Hepatocyte (in vitro differentiated cells): ENCODE measurements at regions not wholly inside any gene's neighbourhood (a gene's known extent, or its start where the extent isn't known, plus 50 kb on each side); places are given as distances from the start of the nearest gene placed in this dataset.
"Not testable (repeated sequence)": the region's sequence is repeated elsewhere in the genome, so short reads cannot be mapped to it uniquely, and the experiment has no call there.

Experiments
- DNase-seq: peaks from one replicate; pipeline ENCODE4 v3.0.0-alpha.2; 2016; ENCODE audit warnings: low spot score
- H2AFZ ChIP-seq: fragments of 200-600 bp; sonication (generic); 2 replicates; pipeline ENCODE4 v1.6.0; 2016; ENCODE audit warnings: antibody characterized with exemption, mild to moderate bottlenecking
- H3K27ac ChIP-seq: fragments of 200-600 bp; sonication (generic); 2 replicates; pipeline ENCODE4 v1.5.1; 2016; ENCODE audit warnings: mild to moderate bottlenecking
- H3K27me3 ChIP-seq: fragments of 200-600 bp; sonication (generic); 2 replicates; pipeline ENCODE4 v1.6.1; 2016
- H3K36me3 ChIP-seq: fragments of 200-600 bp; sonication (generic); replicated peaks from 2 replicates; pipeline ENCODE4 v1.5.1; 2016; ENCODE audit warnings: low read depth; ENCODE audit not compliant: insufficient read depth
- H3K4me1 ChIP-seq: fragments of 200-600 bp; sonication (generic); 2 replicates; pipeline ENCODE4 v1.5.1; 2016; ENCODE audit warnings: mild to moderate bottlenecking, moderate library complexity; ENCODE audit not compliant: insufficient read depth
- H3K4me2 ChIP-seq: fragments of 200-600 bp; sonication (generic); 2 replicates; pipeline ENCODE4 v1.6.0; 2016
- H3K4me3 ChIP-seq: fragments of 200-600 bp; sonication (generic); 2 replicates; pipeline ENCODE4 v1.5.1; 2016; ENCODE audit warnings: mild to moderate bottlenecking
- H3K79me2 ChIP-seq: fragments of 200-600 bp; sonication (generic); 2 replicates; pipeline ENCODE4 v1.6.0; 2017; ENCODE audit warnings: mild to moderate bottlenecking
- H3K9me2 ChIP-seq: fragments of 200-600 bp; sonication (generic); replicated peaks from 2 replicates; pipeline ENCODE4 v1.6.0; 2017; ENCODE audit warnings: mild to moderate bottlenecking; ENCODE audit not compliant: insufficient read depth
- H3K9me3 ChIP-seq: fragments of 200-600 bp; sonication (generic); 2 replicates; pipeline ENCODE4 v1.5.1; 2016; ENCODE audit warnings: low read depth, mild to moderate bottlenecking
- H4K20me1 ChIP-seq: fragments of 200-600 bp; sonication (generic); 2 replicates; pipeline ENCODE4 v1.6.0; 2016; ENCODE audit warnings: mild to moderate bottlenecking; ENCODE audit not compliant: insufficient read depth, poor library complexity, severe bottlenecking
- EZH2 ChIP-seq: fragments of 200-600 bp; sonication (generic); IDR thresholded peaks from 2 replicates; pipeline ENCODE4 v1.6.1; 2016; ENCODE audit warnings: antibody characterized with exemption, mild to moderate bottlenecking, borderline replicate concordance
- EZH2phosphoT487 ChIP-seq: fragments of 200-600 bp; sonication (generic); IDR thresholded peaks from one replicate; pipeline ENCODE4 v1.6.1; 2018; ENCODE audit warnings: antibody characterized with exemption, mild to moderate bottlenecking, low read depth, moderate library complexity; ENCODE audit not compliant: unreplicated experiment, severe bottlenecking
- WGBS: methylation state at CpG from one replicate; pipeline ENCODE4 v1.1.6; 2016; ENCODE audit warnings: low lambda C conversion rate; ENCODE audit errors: missing lambda C conversion rate; 5-methylcytosine and 5-hydroxymethylcytosine counted together
- TF ChIP-seq, protein P1 (sequence below): fragments of 200-600 bp; sonication (generic); IDR thresholded peaks from 2 replicates; pipeline ENCODE4 v1.5.1; 2016; ENCODE audit warnings: antibody characterized with exemption, mild to moderate bottlenecking; ENCODE audit not compliant: poor library complexity

DNA sequence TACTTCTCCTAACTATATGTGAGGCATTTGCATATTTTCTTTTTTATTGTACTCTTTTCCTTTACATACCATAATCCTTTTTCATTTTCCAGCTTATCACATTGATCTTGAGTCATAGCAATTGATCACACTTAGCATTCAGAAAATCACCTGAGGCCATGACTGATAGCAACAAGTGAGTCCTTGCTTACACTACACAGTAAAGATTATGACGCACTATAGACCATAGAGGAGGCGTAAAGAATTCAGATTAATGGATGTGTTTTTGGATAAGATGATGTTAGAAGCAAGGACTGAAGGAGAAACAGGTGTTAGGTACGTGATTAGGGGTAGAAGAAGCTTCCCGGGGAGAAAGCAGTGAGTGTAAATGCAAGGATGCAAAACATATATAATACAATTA, 637.7 kb downstream of the ETNK1 start:
- Histone ChIP-seq H3K27me3 (no peaks in the 10 kb centered on the region), H4K20me1 (no peaks in the 10 kb centered on the region), H3K27ac (no peak overlapping the region), H3K9me3 (no peaks in the 10 kb centered on the region), H3K4me3 (no peak overlapping the region), H3K4me2 (no peak overlapping the region), H2AFZ (no peak overlapping the region), H3K4me1 (no peaks in the 10 kb centered on the region), H3K36me3 (no peaks in the 10 kb centered on the region), H3K9me2 (no peaks in the 10 kb centered on the region), H3K79me2 (no peaks in the 10 kb centered on the region)
- WGBS = 89% methylated on average over 4 of the region's 4 CpGs
- TF ChIP-seq, protein P1, sequence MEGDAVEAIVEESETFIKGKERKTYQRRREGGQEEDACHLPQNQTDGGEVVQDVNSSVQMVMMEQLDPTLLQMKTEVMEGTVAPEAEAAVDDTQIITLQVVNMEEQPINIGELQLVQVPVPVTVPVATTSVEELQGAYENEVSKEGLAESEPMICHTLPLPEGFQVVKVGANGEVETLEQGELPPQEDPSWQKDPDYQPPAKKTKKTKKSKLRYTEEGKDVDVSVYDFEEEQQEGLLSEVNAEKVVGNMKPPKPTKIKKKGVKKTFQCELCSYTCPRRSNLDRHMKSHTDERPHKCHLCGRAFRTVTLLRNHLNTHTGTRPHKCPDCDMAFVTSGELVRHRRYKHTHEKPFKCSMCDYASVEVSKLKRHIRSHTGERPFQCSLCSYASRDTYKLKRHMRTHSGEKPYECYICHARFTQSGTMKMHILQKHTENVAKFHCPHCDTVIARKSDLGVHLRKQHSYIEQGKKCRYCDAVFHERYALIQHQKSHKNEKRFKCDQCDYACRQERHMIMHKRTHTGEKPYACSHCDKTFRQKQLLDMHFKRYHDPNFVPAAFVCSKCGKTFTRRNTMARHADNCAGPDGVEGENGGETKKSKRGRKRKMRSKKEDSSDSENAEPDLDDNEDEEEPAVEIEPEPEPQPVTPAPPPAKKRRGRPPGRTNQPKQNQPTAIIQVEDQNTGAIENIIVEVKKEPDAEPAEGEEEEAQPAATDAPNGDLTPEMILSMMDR = no peak
- TF ChIP-seq EZH2phosphoT487 (no peak), EZH2 (no peak)
- no peak for DNase-seq

DNA sequence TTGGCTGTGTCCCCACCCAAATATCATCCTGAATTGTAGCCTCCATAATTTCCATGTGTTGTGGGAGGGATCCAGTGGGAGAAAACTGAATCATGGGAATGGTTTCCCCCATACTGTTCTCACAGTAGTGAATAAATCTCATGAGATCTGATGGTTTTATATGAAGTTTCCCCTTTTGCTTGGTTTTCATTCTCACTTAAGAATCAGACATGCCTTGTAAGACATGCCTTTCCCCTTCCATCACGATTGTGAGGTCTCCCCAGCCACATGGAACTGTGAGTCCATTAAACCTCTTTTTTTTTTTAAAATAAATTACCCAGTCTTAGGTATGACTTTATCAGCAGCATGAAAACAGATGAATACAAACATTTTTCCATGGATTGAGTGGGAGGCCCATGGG, 652.9 kb downstream of the ETNK1 start:
- Histone ChIP-seq H3K27me3 (no peaks in the 10 kb centered on the region), H3K27ac (no peak overlapping the region), H3K9me2 (no peaks in the 10 kb centered on the region), H3K36me3 (no peaks in the 10 kb centered on the region), H2AFZ (no peak overlapping the region), H4K20me1 (no peaks in the 10 kb centered on the region), H3K4me2 (no peak overlapping the region), H3K79me2 (no peaks in the 10 kb centered on the region), H3K9me3 (no peaks in the 10 kb centered on the region), H3K4me1 (no peaks in the 10 kb centered on the region), H3K4me3 (no peak overlapping the region)
- TF ChIP-seq EZH2 = no peak
- DNase-seq = no peak
- 86% methylated on average over 1 of the region's 1 CpG for WGBS

DNA sequence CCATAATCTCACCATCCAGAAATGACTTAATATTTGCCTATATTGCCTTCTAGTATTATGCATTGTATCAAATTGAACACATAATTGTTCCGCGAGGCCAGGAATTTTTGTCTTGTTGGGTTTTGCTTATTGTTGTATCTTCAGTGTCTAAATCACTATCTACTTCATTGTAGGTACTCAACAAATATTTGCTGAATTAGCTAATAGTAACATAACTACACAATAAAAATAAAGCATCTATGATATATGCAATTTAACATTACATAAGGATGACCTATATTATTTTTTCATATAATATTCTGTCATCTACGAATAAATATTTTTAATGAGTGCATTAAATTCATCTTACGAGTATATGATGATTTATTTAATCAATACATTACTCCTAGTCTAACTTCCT, 656.3 kb downstream of the ETNK1 start:
- H3K4me2 ChIP-seq = no peak overlapping the region
- TF ChIP-seq, protein P1 = no peak
- TF ChIP-seq EZH2phosphoT487 = no peak
- TF ChIP-seq EZH2 = no peak
- no peak overlapping the region for H2AFZ ChIP-seq
- no peaks in the 10 kb centered on the region for H3K79me2 ChIP-seq
- H3K4me3 ChIP-seq = no peak overlapping the region
- H3K36me3 ChIP-seq = no peaks in the 10 kb centered on the region
- H4K20me1 ChIP-seq = no peaks in the 10 kb centered on the region
- H3K27ac ChIP-seq = no peak overlapping the region
- no peaks in the 10 kb centered on the region for H3K27me3 ChIP-seq
- no peaks in the 10 kb centered on the region for H3K4me1 ChIP-seq
- WGBS = 91% methylated on average over 4 of the region's 4 CpGs
- H3K9me2 ChIP-seq = no peaks in the 10 kb centered on the region
- no peaks in the 10 kb centered on the region for H3K9me3 ChIP-seq
- DNase-seq = no peak

DNA sequence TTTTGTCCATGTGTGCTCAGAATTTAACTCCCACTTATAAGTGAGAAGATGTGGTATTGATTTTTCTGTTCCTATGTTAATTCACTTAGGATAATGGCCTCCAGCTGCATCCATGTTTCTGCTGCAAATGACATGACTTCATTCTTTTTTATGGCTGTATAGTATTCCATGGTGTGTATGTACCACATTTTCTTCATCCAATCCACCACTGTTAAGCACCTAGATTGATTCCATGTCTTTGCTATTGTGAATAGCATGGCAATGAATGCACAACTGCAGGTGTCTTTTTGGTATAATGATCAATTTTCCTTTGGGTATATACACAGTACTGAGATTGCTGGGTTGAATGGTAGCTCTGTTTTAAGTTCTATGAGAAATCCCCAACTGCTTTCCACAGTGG, 657.7 kb downstream of the ETNK1 start:
- H3K4me3 ChIP-seq = no peak overlapping the region
- DNase-seq = no peak
- no peaks in the 10 kb centered on the region for H3K36me3 ChIP-seq
- H3K9me2 ChIP-seq = no peaks in the 10 kb centered on the region
- no peak overlapping the region for H3K27ac ChIP-seq
- no peaks in the 10 kb centered on the region for H3K79me2 ChIP-seq
- no peak overlapping the region for H2AFZ ChIP-seq
- H3K4me2 ChIP-seq = no peak overlapping the region
- no peaks in the 10 kb centered on the region for H3K27me3 ChIP-seq
- no peaks in the 10 kb centered on the region for H3K4me1 ChIP-seq
- no peaks in the 10 kb centered on the region for H3K9me3 ChIP-seq
- TF ChIP-seq, protein P1 = no peak
- no peak for TF ChIP-seq EZH2
- TF ChIP-seq EZH2phosphoT487 = no peak
- no peaks in the 10 kb centered on the region for H4K20me1 ChIP-seq

DNA sequence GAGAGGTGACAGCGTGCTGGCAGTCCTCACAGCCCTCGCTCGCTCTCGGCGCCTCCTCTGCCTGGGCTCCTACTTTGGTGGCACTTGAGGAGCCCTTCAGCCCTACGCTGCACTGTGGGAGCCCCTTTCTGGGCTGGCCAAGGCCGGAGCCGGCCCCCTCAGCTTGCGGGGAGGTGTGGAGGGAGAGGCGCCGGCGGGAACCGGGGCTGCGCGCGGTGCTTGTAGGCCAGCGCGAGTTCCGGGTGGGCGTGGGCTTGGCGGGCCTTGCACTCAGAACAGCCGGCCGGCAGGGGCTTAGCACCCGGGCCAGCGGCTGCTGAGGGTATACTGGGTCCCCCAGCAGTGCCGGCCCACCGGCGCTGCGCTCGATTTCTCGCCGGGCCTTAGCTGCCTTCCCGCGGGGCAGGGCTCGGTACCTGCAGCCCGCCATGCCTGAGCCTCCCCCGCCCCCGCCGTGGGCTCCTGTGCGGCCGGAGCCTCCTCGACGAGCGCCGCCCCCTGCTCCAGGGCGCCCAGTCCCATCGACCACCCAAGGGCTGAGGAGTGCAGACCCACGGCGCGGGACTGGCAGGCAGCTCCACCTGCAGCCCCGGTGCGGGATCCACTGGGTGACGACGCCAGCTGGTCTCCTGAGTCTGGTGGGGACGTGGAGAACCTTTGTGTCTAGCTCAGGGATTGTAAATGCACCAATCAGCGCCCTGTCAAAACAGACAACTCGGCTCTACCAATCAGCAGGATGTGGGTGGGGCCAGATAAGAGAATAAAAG, 661.0 kb downstream of the ETNK1 start:
- WGBS = 92% methylated on average over 26 of the region's 57 CpGs
- H3K27ac ChIP-seq, H3K9me3 ChIP-seq, H3K36me3 ChIP-seq, H3K4me3 ChIP-seq, H4K20me1 ChIP-seq, H3K4me1 ChIP-seq, H3K79me2 ChIP-seq, DNase-seq, H2AFZ ChIP-seq, H3K27me3 ChIP-seq, H3K4me2 ChIP-seq, H3K9me2 ChIP-seq: not testable (repeated sequence)
